ENCODE measurements at regions not wholly inside any gene's neighbourhood (a gene's known extent, or its start where the extent isn't known, plus 50 kb on each side); places are given as distances from the start of the nearest gene placed in this dataset.

GRCh38 chr19:30891051-30891450, 458.2 kb downstream of the TSHZ3 start:
- no peak for DNase-seq

- no peak for DNase-seq
Measured at GRCh38 chr19:30890033-30890432, 459.2 kb downstream of the TSHZ3 start.

GRCh38 chr19:30888937-30889336, 460.3 kb downstream of the TSHZ3 start:
- no peak for DNase-seq

GRCh38 chr19:30887042-30887441, 462.2 kb downstream of the TSHZ3 start:
- no peak for DNase-seq

GRCh38 chr19:30886222-30886621, 463.0 kb downstream of the TSHZ3 start:
- no peak for DNase-seq

GRCh38 chr19:30884146-30884812, 465.0 kb downstream of the TSHZ3 start:
- no peak for DNase-seq

GRCh38 chr19:30883071-30883470, 466.2 kb downstream of the TSHZ3 start:
- DNase-seq, result no peak

- no peak for DNase-seq
Measured at GRCh38 chr19:30882411-30883005, 466.7 kb downstream of the TSHZ3 start.

- DNase-seq, result no peak
Measured at GRCh38 chr19:30881930-30882329, 467.3 kb downstream of the TSHZ3 start.

GRCh38 chr19:30881281-30881680, 468.0 kb downstream of the TSHZ3 start:
- no peak for DNase-seq

GRCh38 chr19:30880551-30880950, 468.7 kb downstream of the TSHZ3 start:
- no peak for DNase-seq

- no peak for DNase-seq
Measured at GRCh38 chr19:30880151-30880550, 469.1 kb downstream of the TSHZ3 start.

GRCh38 chr19:30879736-30880135, 469.5 kb downstream of the TSHZ3 start:
- DNase-seq, result no peak

GRCh38 chr19:30879225-30879624, 470.0 kb downstream of the TSHZ3 start:
- no peak for DNase-seq

- DNase-seq, result no peak
Measured at GRCh38 chr19:30878495-30878894, 470.7 kb downstream of the TSHZ3 start.

- no peak for DNase-seq
Measured at GRCh38 chr19:30877661-30878113, 471.5 kb downstream of the TSHZ3 start.

GRCh38 chr19:30873691-30874090, 475.5 kb downstream of the TSHZ3 start:
- DNase-seq, result no peak

GRCh38 chr19:30873003-30873402, 476.2 kb downstream of the TSHZ3 start:
- no peak for DNase-seq

- no peak for DNase-seq
Measured at GRCh38 chr19:30871979-30872378, 477.3 kb downstream of the TSHZ3 start.

GRCh38 chr19:30870876-30871275, 478.4 kb downstream of the TSHZ3 start:
- DNase-seq, result peak; percentile 37

GRCh38 chr19:30865511-30865910, 483.7 kb downstream of the TSHZ3 start:
- DNase-seq, result no peak

GRCh38 chr19:30864391-30865215, 484.6 kb downstream of the TSHZ3 start:
- DNase-seq, result no peak

- DNase-seq, result no peak
Measured at GRCh38 chr19:30862876-30863275, 486.4 kb downstream of the TSHZ3 start.

GRCh38 chr19:30861919-30862318, 487.3 kb downstream of the TSHZ3 start:
- no peak for DNase-seq

Measured in NCI-H1105 treated with DMSO at 0.1 percent for 48 hours (cell line).